Activated naive CD8-positive, alpha-beta T cell treated with anti-CD3 and anti-CD28 coated beads, Interleukin-2, amount 50 U/mL, for 16 hours (primary cell): ENCODE measurements at regions not wholly inside any gene's neighbourhood (a gene's known extent, or its start where the extent isn't known, plus 50 kb on each side); places are given as distances from the start of the nearest gene placed in this dataset.
"Not testable (repeated sequence)": the region's sequence is repeated elsewhere in the genome, so short reads cannot be mapped to it uniquely, and the experiment has no call there.

Experiments
- DNase-seq: peaks from one replicate; pipeline ENCODE4 v3.0.0-alpha.2; 2020; ENCODE audit warnings: low read depth, low spot score

GRCh38 chr18:46226461-46226860, 122.3 kb downstream of the HAUS1 start:
- DNase-seq = no peak

GRCh38 chr18:46229641-46230040, 125.5 kb downstream of the HAUS1 start:
- DNase-seq = not testable (repeated sequence)

- DNase-seq = no peak
These were observed 132.0 kb downstream of the HAUS1 start for GRCh38 chr18:46236156-46236555.

GRCh38 chr18:46237891-46238290, 133.7 kb downstream of the HAUS1 start:
- no peak for DNase-seq

- no peak for DNase-seq
These were observed 135.4 kb downstream of the HAUS1 start for GRCh38 chr18:46239549-46239948.

GRCh38 chr18:46239998-46240397, 135.8 kb downstream of the HAUS1 start:
- no peak for DNase-seq

GRCh38 chr18:46241393-46241792, 137.2 kb downstream of the HAUS1 start:
- DNase-seq = not testable (repeated sequence)

- DNase-seq = no peak
These were observed 138.0 kb downstream of the HAUS1 start for GRCh38 chr18:46242183-46242582.

- no peak for DNase-seq
These were observed 138.9 kb downstream of the HAUS1 start for GRCh38 chr18:46243095-46243494.

- no peak for DNase-seq
These were observed 139.5 kb downstream of the HAUS1 start for GRCh38 chr18:46243673-46244072.

GRCh38 chr18:46246101-46246500, 141.9 kb downstream of the HAUS1 start:
- DNase-seq = no peak

GRCh38 chr18:46247942-46248341, 143.8 kb downstream of the HAUS1 start:
- no peak for DNase-seq

- peak; percentile 19 for DNase-seq
These were observed 146.1 kb downstream of the HAUS1 start for GRCh38 chr18:46250084-46250811.

GRCh38 chr18:46250812-46251173, 146.6 kb downstream of the HAUS1 start:
- DNase-seq = no peak

GRCh38 chr18:46252759-46253158, 148.6 kb downstream of the HAUS1 start:
- DNase-seq = no peak

GRCh38 chr18:46253498-46253897, 149.3 kb downstream of the HAUS1 start:
- DNase-seq = no peak

- no peak for DNase-seq
These were observed 151.9 kb downstream of the HAUS1 start for GRCh38 chr18:46256078-46256477.

GRCh38 chr18:46257366-46257765, 153.2 kb downstream of the HAUS1 start:
- no peak for DNase-seq

- DNase-seq = no peak
These were observed 156.1 kb downstream of the HAUS1 start for GRCh38 chr18:46260016-46260878.

GRCh38 chr18:46260879-46261143, 156.6 kb downstream of the HAUS1 start:
- no peak for DNase-seq

- DNase-seq = no peak
These were observed 157.6 kb downstream of the HAUS1 start for GRCh38 chr18:46261799-46262198.

GRCh38 chr18:46262856-46263255, 158.7 kb downstream of the HAUS1 start:
- DNase-seq = no peak

- no peak for DNase-seq
These were observed 160.1 kb downstream of the HAUS1 start for GRCh38 chr18:46264255-46264654.
